Inflammatory macrophage (primary cell): ENCODE measurements at regions not wholly inside any gene's neighbourhood (a gene's known extent, or its start where the extent isn't known, plus 50 kb on each side); places are given as distances from the start of the nearest gene placed in this dataset.
"Not testable (repeated sequence)": the region's sequence is repeated elsewhere in the genome, so short reads cannot be mapped to it uniquely, and the experiment has no call there.

Source experiments
- DNase-seq, 2 donors: peaks; one replicate each; pipeline ENCODE4 v3.0.0-alpha.2; 2020 to 2022

- DNase-seq = no peak
Measured at GRCh38 chr4:92235731-92236130, 68.0 kb upstream of the GRID2 start.

- DNase-seq = no peak
Measured at GRCh38 chr4:92236877-92237276, 66.9 kb upstream of the GRID2 start.

GRCh38 chr4:92237559-92237958 is 66.2 kb upstream of the GRID2 start:
- DNase-seq = no peak

- no peak for DNase-seq
Measured at GRCh38 chr4:92241094-92241493, 62.7 kb upstream of the GRID2 start.

GRCh38 chr4:92246384-92246783 is 57.4 kb upstream of the GRID2 start:
- no peak for DNase-seq

- no peak for DNase-seq
Measured at GRCh38 chr4:92249541-92249940, 54.2 kb upstream of the GRID2 start.

GRCh38 chr4:92251711-92252110 is 52.1 kb upstream of the GRID2 start:
- DNase-seq = no peak

GRCh38 chr4:92252358-92252757 is 51.4 kb upstream of the GRID2 start:
- not testable (repeated sequence) for DNase-seq

- DNase-seq = no peak
Measured at GRCh38 chr4:92252846-92253245, 50.9 kb upstream of the GRID2 start.

GRCh38 chr4:92253550-92253949 is 50.2 kb upstream of the GRID2 start:
- no peak for DNase-seq
